Adrenal gland (tissue), 9 donors: ENCODE measurements at regions not wholly inside any gene's neighbourhood (a gene's known extent, or its start where the extent isn't known, plus 50 kb on each side); places are given as distances from the start of the nearest gene placed in this dataset.

Experiments
- DNase-seq, 7 donors: peaks; one replicate each; pipeline ENCODE4 v3.0.0-alpha.2; 2019 to 2020
- H3K27ac ChIP-seq, 5 donors: fragments of 200-600 bp; sonication (generic) in 4 of 5; 1 replicate in 3 of 5; 2 replicates in 2 of 5; pipeline versions ENCODE4 v1.5.1 to v1.8.0; 2016 to 2020; ENCODE audit warnings: mild to moderate bottlenecking in 1 of 5
- H3K27me3 ChIP-seq: fragments of 200-600 bp; 2 replicates; pipeline ENCODE4 v1.8.0; 2021
- H3K36me3 ChIP-seq, 2 donors: fragments of 200-600 bp; replicated peaks in 1 of 2; 1 replicate in 1 of 2; 2 replicates in 1 of 2; pipeline versions ENCODE4 v1.5.1 to v1.8.0; 2018 to 2022
- H3K4me1 ChIP-seq, 2 donors: fragments of 200-600 bp; replicated peaks in 1 of 2; 1 replicate in 1 of 2; 2 replicates in 1 of 2; pipeline versions ENCODE4 v1.5.1 to v1.8.0; 2018 to 2021
- H3K4me3 ChIP-seq, 4 donors: fragments of 200-600 bp; sonication (generic) in 3 of 4; one replicate each; pipeline ENCODE4 v1.5.1; 2016 to 2018
- H3K9me3 ChIP-seq, 3 donors: fragments of 200-600 bp; sonication (generic) in 1 of 3; replicated peaks in 1 of 3; 1 replicate in 2 of 3; 2 replicates in 1 of 3; pipeline versions ENCODE4 v1.5.1 to v1.8.0; 2016 to 2021
- POLR2A ChIP-seq, 2 donors: fragments of 450-650 bp; IDR thresholded peaks; one replicate each; pipeline ENCODE4 v1.6.1; 2017; ENCODE audit warnings: antibody characterized with exemption in 2 of 2, mild to moderate bottlenecking in 2 of 2, moderate library complexity in 1 of 2
- WGBS, 4 donors: extraction: QIAGEN DNeasy Blood & Tissue Kit in 2 of 4; methylation state at CpG; one replicate each; pipeline versions ENCODE4 v1.1.5 to v1.1.7; 2013 to 2017; 5-methylcytosine and 5-hydroxymethylcytosine counted together
- intact Hi-C, 2 donors: fragments of 100-400 bp; cut with DNase I; formaldehyde crosslinking; loops; one replicate each; pipeline versions ENCODE4 v1.14.1 to v1.15.0; 2022 to 2023
- TF ChIP-seq, protein P1 (sequence below), 6 experiments: fragments of 450-650 bp in 4 of 6; fragments of 200-600 bp in 2 of 6; sonication (generic) in 1 of 6; IDR thresholded peaks; 1 replicate in 5 of 6; 2 replicates in 1 of 6; pipeline versions ENCODE4 v1.5.1 to v1.8.0; 2016 to 2021; ENCODE audit warnings: antibody characterized with exemption in 6 of 6, mild to moderate bottlenecking in 2 of 6, moderate library complexity in 1 of 6
- donor health status: healthy with polysubstance abuse.
- donor health status: Bipolar disorder and iron deficiency.
- donor health status: DM: yes; HTN: yes; CAD: no.
- donor health status: DM: no; HTN: no; CAD: no.
- donor health status: DM: no; HTN: no; CAD: no.

GRCh38 chr2:122929347-122929746 is 1095.7 kb upstream of the CNTNAP5 start:
- DNase-seq = no peak
- WGBS, 4 donors = 71 to 100% (median 91%) methylated on average over 1 of the region's 1 CpG
- Histone ChIP-seq H3K9me3 (no peaks in the 10 kb centered on the region), H3K27me3 (no peaks in the 10 kb centered on the region), H3K4me1 (no peaks in the 10 kb centered on the region), H3K36me3 (no peaks in the 10 kb centered on the region), H3K27ac (no peak overlapping the region), H3K4me3 (no peak overlapping the region)
- intact Hi-C loops = no loop called here
- TF ChIP-seq, protein P1, sequence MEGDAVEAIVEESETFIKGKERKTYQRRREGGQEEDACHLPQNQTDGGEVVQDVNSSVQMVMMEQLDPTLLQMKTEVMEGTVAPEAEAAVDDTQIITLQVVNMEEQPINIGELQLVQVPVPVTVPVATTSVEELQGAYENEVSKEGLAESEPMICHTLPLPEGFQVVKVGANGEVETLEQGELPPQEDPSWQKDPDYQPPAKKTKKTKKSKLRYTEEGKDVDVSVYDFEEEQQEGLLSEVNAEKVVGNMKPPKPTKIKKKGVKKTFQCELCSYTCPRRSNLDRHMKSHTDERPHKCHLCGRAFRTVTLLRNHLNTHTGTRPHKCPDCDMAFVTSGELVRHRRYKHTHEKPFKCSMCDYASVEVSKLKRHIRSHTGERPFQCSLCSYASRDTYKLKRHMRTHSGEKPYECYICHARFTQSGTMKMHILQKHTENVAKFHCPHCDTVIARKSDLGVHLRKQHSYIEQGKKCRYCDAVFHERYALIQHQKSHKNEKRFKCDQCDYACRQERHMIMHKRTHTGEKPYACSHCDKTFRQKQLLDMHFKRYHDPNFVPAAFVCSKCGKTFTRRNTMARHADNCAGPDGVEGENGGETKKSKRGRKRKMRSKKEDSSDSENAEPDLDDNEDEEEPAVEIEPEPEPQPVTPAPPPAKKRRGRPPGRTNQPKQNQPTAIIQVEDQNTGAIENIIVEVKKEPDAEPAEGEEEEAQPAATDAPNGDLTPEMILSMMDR (IDR thresholded peaks at IDR 0.05) = no peak
- TF ChIP-seq POLR2A (IDR thresholded peaks at IDR 0.05) = no peak

GRCh38 chr2:122935506-122935905 is 1089.6 kb upstream of the CNTNAP5 start:
- intact Hi-C loops = no loop called here
- Histone ChIP-seq H3K4me1 (no peaks in the 10 kb centered on the region), H3K9me3 (no peaks in the 10 kb centered on the region), H3K4me3 (no peak overlapping the region), H3K36me3 (no peaks in the 10 kb centered on the region), H3K27ac (no peak overlapping the region), H3K27me3 (no peaks in the 10 kb centered on the region)
- TF ChIP-seq POLR2A (IDR thresholded peaks at IDR 0.05) = no peak
- TF ChIP-seq, protein P1 (IDR thresholded peaks at IDR 0.05) = no peak
- 43 to 53% (median 47%) methylated on average over 2 of the region's 2 CpGs for WGBS, 4 donors
- no peak for DNase-seq

- Histone ChIP-seq H3K4me3 (no peak overlapping the region), H3K36me3 (no peaks in the 10 kb centered on the region), H3K9me3 (no peaks in the 10 kb centered on the region), H3K27ac (no peak overlapping the region), H3K27me3 (no peaks in the 10 kb centered on the region), H3K4me1 (no peaks in the 10 kb centered on the region)
- intact Hi-C loops = no loop called here
- DNase-seq = no peak
- no peak for TF ChIP-seq POLR2A (IDR thresholded peaks at IDR 0.05)
- TF ChIP-seq, protein P1 (IDR thresholded peaks at IDR 0.05) = no peak
- WGBS, 4 donors = 67 to 83% (median 76%) methylated on average over 4 of the region's 4 CpGs
Measured at GRCh38 chr2:122939796-122940195, 1085.3 kb upstream of the CNTNAP5 start.

DNA sequence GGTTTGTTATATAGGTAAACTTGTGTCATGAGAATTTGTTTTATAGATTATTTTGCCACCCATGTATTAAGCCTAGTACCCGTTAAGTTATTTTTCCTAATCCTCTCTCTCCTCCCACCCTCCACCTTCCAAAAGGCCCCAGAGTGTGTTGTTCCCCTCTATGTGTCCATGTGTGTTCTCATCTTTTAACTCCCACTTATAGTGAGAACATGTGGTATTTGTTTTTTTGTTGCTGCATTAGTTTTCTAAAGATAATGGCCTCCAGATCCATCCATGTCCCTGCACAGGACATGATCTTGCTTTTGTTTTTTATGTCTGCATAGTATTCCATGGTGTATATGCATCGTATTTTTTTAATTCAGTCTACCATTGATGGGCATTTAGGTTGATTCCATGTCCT is 1075.6 kb upstream of the CNTNAP5 start:
- no peak for TF ChIP-seq POLR2A (IDR thresholded peaks at IDR 0.05)
- TF ChIP-seq, protein P1 (IDR thresholded peaks at IDR 0.05) = no peak
- no peaks in the 10 kb centered on the region for H3K4me1 ChIP-seq
- DNase-seq = no peak
- 40 to 82% (median 63%) methylated on average over 2 of the region's 2 CpGs for WGBS, 4 donors
- no peaks in the 10 kb centered on the region for H3K36me3 ChIP-seq
- intact Hi-C loops = no loop called here
- H3K27me3 ChIP-seq = no peaks in the 10 kb centered on the region
- no peak overlapping the region for H3K27ac ChIP-seq
- H3K4me3 ChIP-seq = no peak overlapping the region
- no peaks in the 10 kb centered on the region for H3K9me3 ChIP-seq
